ENCODE measurements at regions not wholly inside any gene's neighbourhood (a gene's known extent, or its start where the extent isn't known, plus 50 kb on each side); places are given as distances from the start of the nearest gene placed in this dataset.
A peak's percentile ranks its signal among the peaks of the same experiment; 100 is the strongest.
"Not testable (repeated sequence)": the region's sequence is repeated elsewhere in the genome, so short reads cannot be mapped to it uniquely, and the experiment has no call there.

DNA sequence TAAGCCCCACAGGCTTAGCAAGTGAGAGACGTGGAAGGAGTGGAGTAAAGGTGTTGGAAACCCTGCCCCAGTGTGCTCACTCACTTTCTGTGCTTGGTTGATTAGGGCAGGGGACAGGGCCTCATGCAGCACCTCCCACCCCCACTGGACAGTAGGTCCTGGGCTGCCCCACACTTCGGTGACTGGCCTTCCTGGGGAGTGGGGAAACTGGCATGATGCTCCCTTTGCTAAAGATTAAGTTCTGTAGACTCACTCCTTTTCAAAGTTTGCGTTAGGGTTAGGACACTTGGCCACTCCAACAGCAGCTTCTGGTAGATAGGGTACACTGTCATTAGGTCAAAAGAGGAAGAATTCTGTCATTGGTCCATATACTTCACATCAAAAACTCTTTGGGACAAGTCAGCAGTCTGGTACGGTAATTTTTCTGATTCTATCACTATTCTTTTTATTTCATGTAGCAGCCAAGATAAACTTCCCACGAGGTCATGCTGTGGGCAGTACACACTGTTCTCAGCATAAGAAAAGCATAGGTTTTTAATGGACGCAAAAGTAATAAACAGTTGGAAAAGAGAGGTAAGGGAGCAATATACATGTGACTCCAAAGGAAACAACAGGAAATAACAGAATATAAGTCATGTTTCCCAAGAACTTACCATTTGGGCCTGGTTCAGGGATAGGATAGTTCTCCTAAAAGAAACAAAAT is 106.6 kb upstream of the TERB2 start:
- not testable (repeated sequence) for DNase-seq

DNA sequence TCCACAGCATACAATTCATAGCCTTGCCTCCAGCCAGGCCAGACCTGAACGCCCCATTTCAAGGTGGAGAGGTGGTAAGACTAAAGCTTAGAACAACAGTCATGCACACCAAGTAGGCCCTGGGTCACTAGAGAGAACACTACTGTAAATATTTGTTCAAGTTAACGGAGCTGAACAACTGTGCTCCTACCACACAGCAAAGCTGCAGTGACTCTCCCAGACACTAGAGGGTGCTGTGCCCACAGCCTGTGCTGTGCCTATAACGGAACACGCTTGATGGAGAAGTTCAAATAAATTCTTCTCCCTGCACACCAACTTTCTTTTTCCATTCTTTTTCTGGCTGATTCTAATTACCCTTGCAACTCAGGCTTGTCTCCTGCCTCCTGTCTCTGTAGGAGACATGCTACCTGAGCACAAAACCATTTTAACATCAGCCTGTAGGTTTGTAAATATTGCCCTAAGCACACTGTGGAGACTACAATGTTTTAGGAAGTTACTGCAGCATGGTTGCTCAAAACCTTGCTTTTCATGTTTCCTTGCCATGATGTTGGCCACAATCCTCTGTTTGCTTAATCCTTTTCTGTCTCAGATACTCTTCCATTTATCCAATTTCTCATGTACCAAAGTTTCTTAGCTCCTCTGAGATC is 103.1 kb upstream of the TERB2 start:
- DNase-seq, result peak; percentile 68

- DNase-seq, result not testable (repeated sequence)
Observed at GRCh38 chr15:44854696-44855095, 101.8 kb upstream of the TERB2 start.

DNA sequence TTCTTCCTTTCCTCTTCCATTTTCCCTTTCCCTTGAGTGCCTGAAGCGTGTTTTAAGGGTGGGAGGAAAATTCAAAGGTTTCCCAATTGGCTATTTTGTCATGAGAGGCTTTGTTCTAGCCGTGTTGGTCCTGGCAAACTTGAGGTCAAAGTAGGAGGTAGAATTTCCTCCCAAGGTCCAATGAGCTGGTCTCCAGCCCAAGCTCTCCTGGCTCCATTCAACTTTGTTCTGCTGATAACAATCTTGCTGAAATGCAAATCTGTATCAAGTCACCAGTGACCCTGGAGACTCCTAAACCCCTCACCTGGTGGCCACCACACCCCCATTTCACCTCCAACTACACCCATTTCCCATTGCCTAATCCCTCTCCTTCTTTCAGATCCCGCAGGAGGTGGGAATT is 100.2 kb upstream of the TERB2 start:
- not testable (repeated sequence) for DNase-seq

DNA sequence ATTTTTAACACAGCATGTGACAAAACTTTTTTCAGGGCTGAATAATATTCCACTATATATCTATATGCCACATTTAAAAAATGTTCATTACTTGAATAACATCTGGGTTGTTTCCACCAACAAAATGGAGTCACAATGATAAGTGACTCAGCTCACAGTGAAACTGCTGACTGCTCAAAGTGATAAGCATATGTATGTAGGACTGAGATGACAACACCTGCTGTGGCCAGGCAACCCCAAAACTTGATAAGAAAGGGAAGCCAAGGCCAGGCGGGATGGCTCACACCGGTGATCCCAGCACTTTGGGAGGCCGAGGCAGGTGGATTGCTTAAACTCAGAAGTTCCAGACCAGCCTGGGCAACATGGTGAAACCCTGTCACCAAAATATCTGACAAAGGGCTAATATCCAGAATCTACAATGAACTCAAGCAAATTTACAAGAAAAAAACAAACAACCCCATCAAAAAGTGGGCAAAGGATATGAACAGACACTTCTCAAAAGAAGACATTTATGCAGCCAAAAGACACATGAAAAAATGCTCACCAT is 99.2 kb upstream of the TERB2 start:
- DNase-seq, result not testable (repeated sequence)

DNA sequence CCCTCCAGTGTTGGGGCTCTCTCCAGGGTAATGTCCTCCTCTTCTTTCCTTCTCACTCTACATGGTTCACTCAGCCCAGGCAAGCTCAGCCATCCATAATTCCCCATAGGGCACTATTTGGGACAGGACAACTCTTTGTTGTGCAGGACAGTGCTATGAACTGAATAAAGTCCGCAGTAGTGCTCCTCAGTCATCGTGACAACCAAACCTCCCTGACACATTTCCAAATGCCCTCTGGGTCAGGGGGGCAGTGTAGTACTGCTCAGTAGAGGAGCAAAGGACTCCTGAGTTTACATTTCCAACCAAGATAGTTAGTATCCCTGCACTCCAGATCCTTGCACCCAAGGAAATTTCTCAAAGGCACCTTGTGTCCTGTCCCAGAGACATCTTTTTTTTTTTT is 97.4 kb upstream of the TERB2 start:
- DNase-seq, result not testable (repeated sequence)

DNA sequence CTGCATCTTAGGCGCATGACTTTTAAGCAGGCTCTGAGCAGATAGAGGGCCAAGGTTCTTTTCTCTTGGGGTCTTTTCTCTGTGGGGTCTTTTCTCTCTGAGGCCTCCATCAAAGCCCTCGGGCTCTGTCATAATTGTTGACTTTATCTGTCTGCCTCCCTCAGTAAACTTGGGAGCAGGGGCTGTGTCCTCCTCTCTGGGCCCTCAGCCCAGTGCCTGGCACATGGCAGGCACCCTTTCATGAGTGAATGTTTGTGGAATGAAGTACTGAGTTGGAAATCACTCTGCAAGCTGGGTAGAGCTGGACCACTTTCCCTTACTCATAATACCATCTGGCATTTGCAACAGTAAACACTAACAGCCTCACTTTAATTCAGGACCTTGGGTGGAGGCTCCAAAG is 96.3 kb upstream of the TERB2 start:
- DNase-seq, result not testable (repeated sequence)

- no peak for DNase-seq
Observed at GRCh38 chr15:44861439-44861910, 95.0 kb upstream of the TERB2 start.

DNA sequence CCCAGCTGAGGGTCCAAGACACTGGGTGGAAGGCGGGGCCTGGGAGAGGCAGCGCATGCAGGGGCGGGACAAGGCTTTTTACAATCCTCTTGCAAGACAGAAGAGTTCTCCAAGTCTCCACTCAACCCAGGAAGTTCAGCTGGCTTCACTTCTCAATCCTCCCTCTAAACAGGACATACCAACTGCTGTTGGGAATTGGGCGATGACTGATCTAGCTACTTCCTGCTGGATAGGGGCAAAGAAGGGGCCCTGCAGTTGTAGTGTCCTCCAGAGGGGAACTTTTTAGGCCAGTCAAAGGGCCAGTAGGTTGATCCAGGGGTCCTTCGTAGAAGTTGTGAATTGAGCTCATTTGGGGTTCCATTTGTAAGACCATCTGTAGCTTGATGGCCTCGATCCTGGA is 94.6 kb upstream of the TERB2 start:
- DNase-seq, result no peak

DNA sequence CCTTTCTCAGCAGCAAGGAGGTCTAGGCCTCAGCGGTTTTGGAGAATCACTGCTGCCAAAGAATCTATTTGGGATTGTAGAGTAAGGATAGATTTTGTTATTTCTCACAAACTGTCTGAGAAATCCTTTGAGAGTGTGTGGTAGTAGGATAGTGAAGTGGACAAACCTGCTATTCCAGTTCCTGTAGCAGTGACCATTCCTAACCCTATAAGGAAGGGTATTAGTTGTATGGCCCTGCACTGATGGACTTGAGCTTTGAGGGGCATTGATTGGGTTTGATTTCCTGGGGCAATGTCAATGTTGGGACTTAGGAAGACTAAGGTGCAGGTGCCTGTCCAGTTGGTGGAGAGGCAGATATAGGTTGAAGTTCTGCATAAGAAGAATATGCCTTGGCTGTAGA is 93.6 kb upstream of the TERB2 start:
- not testable (repeated sequence) for DNase-seq

GRCh38 chr15:44868100-44868499 is 88.4 kb upstream of the TERB2 start:
- DNase-seq, result not testable (repeated sequence)

DNA sequence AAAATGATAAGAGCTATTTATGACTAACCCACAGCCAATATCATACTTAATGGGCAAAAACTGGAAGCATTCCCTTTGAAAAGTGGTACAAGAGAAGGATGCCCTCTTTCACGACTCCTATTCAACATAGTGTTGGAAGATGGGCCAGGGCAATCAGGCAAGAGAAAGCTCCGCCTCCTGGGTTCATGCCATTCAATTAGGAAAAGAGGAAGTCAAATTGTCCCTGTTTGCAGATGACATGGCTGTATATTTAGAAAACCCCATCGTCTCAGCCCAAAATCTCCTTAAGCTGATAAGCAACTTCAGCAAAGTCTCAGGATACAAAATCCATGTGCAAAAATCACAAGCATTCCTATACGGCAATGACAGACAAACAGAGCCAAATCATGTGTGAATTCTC is 86.4 kb upstream of the TERB2 start:
- not testable (repeated sequence) for DNase-seq

GRCh38 chr15:44873103-44873502 is 83.4 kb upstream of the TERB2 start:
- DNase-seq, result no peak

DNA sequence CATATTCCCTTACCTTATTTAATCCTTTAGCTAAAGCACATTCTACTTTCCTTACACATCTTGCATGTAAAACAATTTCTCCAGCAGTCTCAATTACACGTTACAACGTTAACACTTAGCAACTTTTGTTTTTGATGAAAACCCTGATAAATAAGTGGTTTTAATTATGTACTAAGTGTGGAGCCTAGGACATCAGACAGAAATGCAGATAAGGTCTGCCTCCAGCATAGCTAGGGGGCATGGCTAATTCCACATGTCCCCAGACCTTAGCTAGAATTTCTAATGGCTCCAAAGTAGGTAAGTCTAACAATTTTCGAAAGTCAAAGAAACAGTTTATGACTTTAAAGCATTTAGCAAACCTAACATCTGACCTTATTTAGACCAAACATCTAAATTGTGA is 77.4 kb upstream of the TERB2 start:
- DNase-seq, result no peak

- no peak for DNase-seq
Observed at GRCh38 chr15:44882499-44882968, 74.0 kb upstream of the TERB2 start.

GRCh38 chr15:44883199-44883877 is 73.1 kb upstream of the TERB2 start:
- DNase-seq, result no peak

- not testable (repeated sequence) for DNase-seq
Observed at GRCh38 chr15:44898890-44899651, 57.4 kb upstream of the TERB2 start.

- DNase-seq, result not testable (repeated sequence)
Observed at GRCh38 chr15:44899775-44900174, 56.7 kb upstream of the TERB2 start.

- DNase-seq, result not testable (repeated sequence)
Observed at GRCh38 chr15:44900796-44901195, 55.7 kb upstream of the TERB2 start.

DNA sequence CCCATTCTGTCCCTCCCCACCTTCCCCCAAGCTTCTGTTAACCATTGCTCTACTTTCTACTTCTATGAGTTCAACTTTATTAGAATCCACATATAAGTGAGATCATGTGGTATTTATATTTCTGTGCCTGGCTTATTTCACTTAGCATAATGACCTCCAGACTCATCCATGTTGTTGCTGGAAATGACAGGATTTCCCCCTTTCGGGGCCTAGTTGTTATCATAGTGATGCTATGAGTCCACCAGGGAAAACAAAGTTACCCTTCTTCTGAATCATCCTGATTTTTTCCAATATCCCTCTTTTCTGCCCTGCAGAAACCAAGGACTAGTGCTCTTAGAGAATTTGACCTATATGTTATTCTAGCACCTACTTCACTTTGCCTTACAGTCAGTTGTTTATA is 53.2 kb upstream of the TERB2 start:
- DNase-seq, result not testable (repeated sequence)

DNA sequence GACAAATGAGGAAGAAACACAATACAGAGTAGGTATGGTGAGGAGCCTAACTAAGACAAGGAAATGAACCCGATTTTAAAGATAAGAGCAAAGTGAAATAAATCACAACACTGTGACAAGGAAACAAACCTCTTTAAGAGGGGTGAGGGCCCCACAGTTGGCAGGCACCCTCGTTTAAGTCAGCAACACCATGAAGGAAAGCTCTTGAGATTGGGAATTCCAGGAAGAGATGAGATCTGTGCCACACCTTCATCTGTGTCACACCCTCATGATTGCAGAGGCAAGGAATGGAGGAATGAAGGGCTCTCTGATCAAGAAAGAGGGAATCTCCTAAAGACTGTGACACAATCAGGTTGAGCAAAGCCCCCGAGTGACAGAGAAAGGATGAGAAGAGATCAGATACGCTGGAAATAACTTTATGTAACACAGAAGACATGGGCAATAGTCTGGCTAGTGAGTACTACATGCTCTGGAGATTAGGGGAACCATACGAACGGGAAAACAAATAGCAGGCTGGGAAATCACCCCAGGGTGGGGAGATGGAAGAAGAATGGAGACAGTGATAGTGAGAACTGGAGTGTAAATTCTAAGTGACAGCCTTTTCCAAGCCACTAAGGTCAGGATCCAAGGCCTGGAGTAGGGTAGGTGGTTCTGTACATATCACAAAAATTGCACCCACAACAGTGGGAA is 51.7 kb upstream of the TERB2 start:
- DNase-seq, result not testable (repeated sequence)

All from CD4-positive, alpha-beta T cell treated with Interleukin-6 for 4 hours (primary cell).